Testis (tissue), 2 donors: ENCODE measurements at regions not wholly inside any gene's neighbourhood (a gene's known extent, or its start where the extent isn't known, plus 50 kb on each side); places are given as distances from the start of the nearest gene placed in this dataset.
"Not testable (repeated sequence)": the region's sequence is repeated elsewhere in the genome, so short reads cannot be mapped to it uniquely, and the experiment has no call there.

Experiments
- DNase-seq: peaks from one replicate; pipeline ENCODE4 v3.0.0-alpha.2; 2019
- H3K27ac ChIP-seq, 2 donors: fragments of 200-600 bp; sonication (generic); one replicate each; pipeline ENCODE4 v1.5.1; 2019
- H3K27me3 ChIP-seq: fragments of 200-600 bp; sonication (generic); one replicate; pipeline ENCODE4 v1.5.1; 2019
- H3K36me3 ChIP-seq: fragments of 200-600 bp; sonication (generic); one replicate; pipeline ENCODE4 v1.5.1; 2017; ENCODE audit warnings: low read depth; ENCODE audit errors: missing control alignments
- H3K4me1 ChIP-seq: fragments of 200-600 bp; sonication (generic); one replicate; pipeline ENCODE4 v1.5.1; 2019
- H3K4me3 ChIP-seq, 2 donors: fragments of 200-600 bp; sonication (generic); one replicate each; pipeline ENCODE4 v1.5.1; 2017 to 2019
- H3K9me3 ChIP-seq: fragments of 200-600 bp; sonication (generic); one replicate; pipeline ENCODE4 v1.5.1; 2017
- POLR2A ChIP-seq: fragments of 450-650 bp; IDR thresholded peaks from one replicate; pipeline ENCODE4 v1.6.1; 2017; ENCODE audit warnings: antibody characterized with exemption, mild to moderate bottlenecking, moderate library complexity
- WGBS, 2 donors: methylation state at CpG; one replicate each; pipeline ENCODE4 v1.1.5; 2018; 5-methylcytosine and 5-hydroxymethylcytosine counted together
- intact Hi-C: fragments of 100-400 bp; cut with DNase I; formaldehyde crosslinking; loops from one replicate; pipeline ENCODE4 v1.15.1; 2023; ENCODE audit warnings: low total_unique reads
- TF ChIP-seq, protein P1 (sequence below), 3 experiments: fragments of 450-650 bp in 2 of 3; fragments of 200-600 bp in 1 of 3; sonication (generic) in 1 of 3; IDR thresholded peaks; one replicate each; pipeline ENCODE4 v1.5.1; 2016 to 2019; ENCODE audit warnings: antibody characterized with exemption in 3 of 3, mild to moderate bottlenecking in 2 of 3, moderate library complexity in 1 of 3

GRCh38 chr6:11943060-11943459 lies 69.1 kb upstream of the HIVEP1 start:
- H3K27me3 ChIP-seq: no peaks in the 10 kb centered on the region
- no peak for DNase-seq
- H3K36me3 ChIP-seq: no peaks in the 10 kb centered on the region
- H3K4me3 ChIP-seq: no peak overlapping the region
- WGBS, 2 donors: 80 to 82% methylated on average over 5 of the region's 5 CpGs
- H3K4me1 ChIP-seq: no peaks in the 10 kb centered on the region
- H3K27ac ChIP-seq: peak overlapping the region in 1 of 2 donors; percentile 8
- H3K9me3 ChIP-seq: no peaks in the 10 kb centered on the region
- intact Hi-C loops: no loop called here
- TF ChIP-seq, protein P1, sequence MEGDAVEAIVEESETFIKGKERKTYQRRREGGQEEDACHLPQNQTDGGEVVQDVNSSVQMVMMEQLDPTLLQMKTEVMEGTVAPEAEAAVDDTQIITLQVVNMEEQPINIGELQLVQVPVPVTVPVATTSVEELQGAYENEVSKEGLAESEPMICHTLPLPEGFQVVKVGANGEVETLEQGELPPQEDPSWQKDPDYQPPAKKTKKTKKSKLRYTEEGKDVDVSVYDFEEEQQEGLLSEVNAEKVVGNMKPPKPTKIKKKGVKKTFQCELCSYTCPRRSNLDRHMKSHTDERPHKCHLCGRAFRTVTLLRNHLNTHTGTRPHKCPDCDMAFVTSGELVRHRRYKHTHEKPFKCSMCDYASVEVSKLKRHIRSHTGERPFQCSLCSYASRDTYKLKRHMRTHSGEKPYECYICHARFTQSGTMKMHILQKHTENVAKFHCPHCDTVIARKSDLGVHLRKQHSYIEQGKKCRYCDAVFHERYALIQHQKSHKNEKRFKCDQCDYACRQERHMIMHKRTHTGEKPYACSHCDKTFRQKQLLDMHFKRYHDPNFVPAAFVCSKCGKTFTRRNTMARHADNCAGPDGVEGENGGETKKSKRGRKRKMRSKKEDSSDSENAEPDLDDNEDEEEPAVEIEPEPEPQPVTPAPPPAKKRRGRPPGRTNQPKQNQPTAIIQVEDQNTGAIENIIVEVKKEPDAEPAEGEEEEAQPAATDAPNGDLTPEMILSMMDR (IDR thresholded peaks at IDR 0.05): no peak
- no peak for TF ChIP-seq POLR2A

DNA sequence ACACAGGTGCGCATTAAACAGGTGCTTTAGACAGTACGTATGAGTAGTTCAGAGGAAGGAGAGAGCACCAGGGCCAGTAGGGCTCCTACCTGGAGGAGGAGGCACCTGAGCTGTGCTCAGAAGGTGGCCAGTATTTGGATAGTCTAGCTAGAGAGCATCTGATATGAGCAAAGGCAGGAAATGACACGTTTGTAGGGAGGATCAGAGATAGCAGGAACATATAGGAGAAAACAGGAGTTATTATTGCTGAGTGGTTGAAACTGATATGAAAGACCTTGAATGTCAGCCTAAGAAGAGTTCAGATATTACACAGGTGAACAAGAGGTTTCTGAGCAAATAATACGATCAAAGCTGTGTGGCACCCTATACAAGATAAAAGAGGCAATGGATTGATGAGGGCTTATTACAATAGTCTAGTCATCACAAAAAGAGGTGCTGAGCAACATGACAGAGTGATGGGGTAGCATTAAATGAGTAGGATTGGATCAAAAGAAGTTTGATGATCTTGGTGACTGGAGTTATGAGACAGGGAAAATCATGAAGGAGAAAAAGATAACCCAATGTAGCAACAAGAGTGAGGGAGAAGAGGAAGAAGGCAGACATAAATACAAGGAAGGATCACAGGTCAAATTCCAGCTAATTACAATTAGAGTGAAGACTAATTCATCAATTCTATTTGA lies 69.8 kb upstream of the HIVEP1 start:
- WGBS, 2 donors: 65 to 77% methylated on average over 4 of the region's 4 CpGs
- DNase-seq: no peak
- Histone ChIP-seq H3K27ac (no peak overlapping the region), H3K4me3 (no peak overlapping the region), H3K27me3 (no peaks in the 10 kb centered on the region), H3K9me3 (no peaks in the 10 kb centered on the region), H3K36me3 (no peaks in the 10 kb centered on the region), H3K4me1 (no peaks in the 10 kb centered on the region)
- TF ChIP-seq, protein P1 (IDR thresholded peaks at IDR 0.05): no peak
- TF ChIP-seq POLR2A: no peak
- intact Hi-C loops: no loop called here

DNA sequence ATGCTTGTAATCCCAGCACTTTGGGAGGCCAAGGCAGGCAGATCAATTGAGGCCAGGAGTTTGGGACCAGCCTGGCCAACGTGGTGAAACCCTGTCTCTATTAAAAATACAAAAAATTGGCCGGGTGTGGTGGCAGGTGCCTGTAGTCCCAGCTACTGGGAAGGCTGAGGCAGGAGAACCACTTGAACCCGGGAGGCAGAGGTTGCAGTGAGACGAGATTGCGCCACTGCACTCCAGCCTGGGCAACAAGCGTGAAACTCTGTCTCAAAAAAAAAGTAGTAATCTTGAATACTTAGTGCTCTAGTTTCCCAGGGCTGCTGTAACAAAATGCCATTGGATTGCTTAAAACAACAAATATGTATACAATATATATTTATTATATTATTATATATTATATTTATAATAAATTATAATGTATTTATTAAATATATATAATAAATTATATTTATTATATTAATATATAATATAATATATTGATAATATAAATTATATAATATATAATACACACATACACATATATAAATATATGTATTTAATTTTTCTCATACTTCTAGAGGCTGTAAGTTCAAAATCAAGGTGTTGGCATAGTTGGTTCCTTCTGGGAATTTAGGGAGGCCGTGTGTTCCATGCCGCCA lies 71.5 kb upstream of the HIVEP1 start:
- intact Hi-C loops, H3K9me3 ChIP-seq, H3K36me3 ChIP-seq, H3K27ac ChIP-seq, DNase-seq, H3K4me3 ChIP-seq, H3K27me3 ChIP-seq, H3K4me1 ChIP-seq: not testable (repeated sequence)
- WGBS, 2 donors: 84 to 87% methylated on average over 8 of the region's 8 CpGs

DNA sequence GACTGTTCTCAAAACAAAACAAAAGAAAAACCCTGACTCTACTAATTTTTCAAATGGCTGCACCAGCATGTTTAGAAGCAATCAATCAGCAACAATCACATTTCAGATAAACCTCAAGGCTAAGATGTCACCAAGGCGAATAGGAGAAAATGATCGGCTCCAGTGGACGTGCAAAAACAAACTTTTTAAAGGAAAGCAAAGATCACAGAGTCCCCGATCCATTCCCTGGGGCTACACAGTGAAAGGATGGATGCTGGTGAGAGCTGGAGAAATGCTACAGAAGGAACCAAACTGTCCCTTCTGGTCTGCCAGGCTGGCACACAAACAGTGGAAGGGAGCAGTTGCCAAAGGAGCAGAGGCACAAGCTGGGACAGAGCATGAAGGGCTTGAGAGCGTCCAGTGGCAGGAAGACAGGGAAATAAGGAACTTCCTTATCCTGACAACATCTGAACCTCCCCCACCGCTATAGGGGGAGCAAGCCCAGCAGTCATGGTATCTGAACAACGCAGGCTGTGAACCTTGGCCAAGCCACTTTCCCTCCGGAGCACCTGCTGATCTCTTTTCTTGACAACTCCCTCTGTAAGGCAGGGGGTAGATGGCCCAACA lies 73.7 kb upstream of the HIVEP1 start:
- peak; percentile 43 for DNase-seq
- no peaks in the 10 kb centered on the region for H3K36me3 ChIP-seq
- H3K4me1 ChIP-seq: peaks cover 5% of the 10 kb centered on the region
- no peaks in the 10 kb centered on the region for H3K27me3 ChIP-seq
- H3K27ac ChIP-seq: peak overlapping the region in 1 of 2 donors; percentile 48
- H3K4me3 ChIP-seq: no peak overlapping the region
- WGBS, 2 donors: 25 to 32% methylated on average over 8 of the region's 8 CpGs
- no peak for TF ChIP-seq POLR2A
- TF ChIP-seq, protein P1 (IDR thresholded peaks at IDR 0.05): no peak
- intact Hi-C loops: no loop called here
- H3K9me3 ChIP-seq: no peaks in the 10 kb centered on the region

DNA sequence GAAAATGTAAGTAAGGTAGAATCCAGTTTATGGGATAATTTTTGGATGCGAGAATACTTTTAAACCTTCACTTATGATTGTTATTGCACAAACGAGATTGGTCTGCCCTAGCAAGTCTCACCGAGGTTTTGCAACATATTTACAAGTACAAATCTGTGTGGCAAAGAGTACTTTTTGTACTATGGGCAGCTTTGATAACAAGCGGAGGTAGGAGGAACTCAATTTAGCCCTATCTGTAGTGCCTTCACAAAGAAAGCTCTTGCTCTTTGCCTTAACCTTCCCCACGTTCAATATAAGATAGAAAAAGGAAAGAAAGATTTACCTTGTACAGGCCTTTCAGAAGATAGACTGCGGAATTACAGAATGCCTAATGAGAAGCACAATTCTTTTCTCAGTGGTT lies 77.5 kb upstream of the HIVEP1 start:
- Histone ChIP-seq H3K4me1 (peaks cover 5% of the 10 kb centered on the region), H3K27me3 (no peaks in the 10 kb centered on the region), H3K9me3 (no peaks in the 10 kb centered on the region), H3K36me3 (no peaks in the 10 kb centered on the region), H3K27ac (peak overlapping the region; percentile 74 to 77), H3K4me3 (peak overlapping the region in 1 of 2 donors; percentile 31)
- intact Hi-C loops: no loop called here
- 35 to 62% methylated on average over 6 of the region's 6 CpGs for WGBS, 2 donors
- DNase-seq: peak; percentile 43
- no peak for TF ChIP-seq POLR2A
- TF ChIP-seq, protein P1 (IDR thresholded peaks at IDR 0.05): no peak

GRCh38 chr6:11932892-11933291 lies 79.2 kb upstream of the HIVEP1 start:
- Histone ChIP-seq H3K4me3 (peak overlapping the region; percentile 42 to 51), H3K27ac (peak overlapping the region in 1 of 2 donors; percentile 77)
- H3K9me3 ChIP-seq, intact Hi-C loops, H3K27me3 ChIP-seq, H3K36me3 ChIP-seq, H3K4me1 ChIP-seq: not testable (repeated sequence)
- peak; percentile 28 for DNase-seq
- WGBS, 2 donors: 59 to 88% methylated on average over 28 to 32 of the region's 33 CpGs
